ENCODE measurements at regions not wholly inside any gene's neighbourhood (a gene's known extent, or its start where the extent isn't known, plus 50 kb on each side); places are given as distances from the start of the nearest gene placed in this dataset.
A peak's percentile ranks its signal among the peaks of the same experiment; 100 is the strongest.

GRCh38 chr2:223414646-223415045 lies 187.5 kb downstream of the SCG2 start:
- ATAC-seq (ENCODE audit: insufficient number of reproducible peaks, low FRiP score, low read depth) (peak; percentile 32), DNase-seq (ENCODE audit: low spot score) (peak; percentile 6)
- H3K36me3 ChIP-seq, result no peaks in the 10 kb centered on the region
- TF ChIP-seq CTCF (IDR thresholded peaks at IDR 0.05), result no peak
- no peaks in the 10 kb centered on the region for H3K27me3 ChIP-seq (replicated peaks; ENCODE audit: insufficient read depth)
- peak overlapping the region; percentile 10 to 58 for H3K27ac ChIP-seq
- H3K9me3 ChIP-seq, result no peaks in the 10 kb centered on the region
- peaks cover 7 to 53% of the 10 kb centered on the region in 2 donors for H3K4me1 ChIP-seq (ENCODE audit: control insufficient read depth in 1 of 2, low read depth in 2 of 2)
- H3K4me3 ChIP-seq, result no peak overlapping the region

- H3K27me3 ChIP-seq (replicated peaks; ENCODE audit: insufficient read depth), result no peaks in the 10 kb centered on the region
- DNase-seq (ENCODE audit: low spot score), result no peak
- TF ChIP-seq CTCF (IDR thresholded peaks at IDR 0.05), result no peak
- H3K27ac ChIP-seq, result peak overlapping the region; percentile 10 to 58
- H3K4me3 ChIP-seq, result no peak overlapping the region
- H3K9me3 ChIP-seq, result no peaks in the 10 kb centered on the region
- no peak for ATAC-seq (ENCODE audit: insufficient number of reproducible peaks, low FRiP score, low read depth)
- H3K36me3 ChIP-seq, result no peaks in the 10 kb centered on the region
- H3K4me1 ChIP-seq (ENCODE audit: control insufficient read depth in 1 of 2, low read depth in 2 of 2), result peaks cover 7 to 53% of the 10 kb centered on the region in 2 donors
Measured at GRCh38 chr2:223415071-223415470, 187.1 kb downstream of the SCG2 start.

- TF ChIP-seq CTCF (IDR thresholded peaks at IDR 0.05), result no peak
- Histone ChIP-seq H3K9me3 (no peaks in the 10 kb centered on the region), H3K27ac (peak overlapping the region; percentile 23 to 61), H3K4me3 (no peak overlapping the region), H3K4me1 (ENCODE audit: control insufficient read depth in 1 of 2, low read depth in 2 of 2) (peaks cover 7 to 53% of the 10 kb centered on the region in 2 donors), H3K36me3 (no peaks in the 10 kb centered on the region), H3K27me3 (replicated peaks; ENCODE audit: insufficient read depth) (no peaks in the 10 kb centered on the region)
- ATAC-seq (ENCODE audit: insufficient number of reproducible peaks, low FRiP score, low read depth) (no peak), DNase-seq (ENCODE audit: low spot score) (no peak)
Measured at GRCh38 chr2:223416815-223417610, 185.1 kb downstream of the SCG2 start.

- Histone ChIP-seq H3K4me1 (ENCODE audit: control insufficient read depth in 1 of 2, low read depth in 2 of 2) (peaks cover 7 to 53% of the 10 kb centered on the region in 2 donors), H3K27me3 (replicated peaks; ENCODE audit: insufficient read depth) (no peaks in the 10 kb centered on the region), H3K36me3 (no peaks in the 10 kb centered on the region), H3K27ac (peak overlapping the region in 1 of 2 donors; percentile 9), H3K4me3 (no peak overlapping the region), H3K9me3 (no peaks in the 10 kb centered on the region)
- no peak for ATAC-seq (ENCODE audit: insufficient number of reproducible peaks, low FRiP score, low read depth)
- no peak for DNase-seq (ENCODE audit: low spot score)
- no peak for TF ChIP-seq CTCF (IDR thresholded peaks at IDR 0.05)
Measured at GRCh38 chr2:223418131-223418530, 184.0 kb downstream of the SCG2 start.

GRCh38 chr2:223418604-223419199 lies 183.5 kb downstream of the SCG2 start:
- H3K27ac ChIP-seq, result peak overlapping the region in 1 of 2 donors; percentile 9
- ATAC-seq (ENCODE audit: insufficient number of reproducible peaks, low FRiP score, low read depth), result no peak

More at GRCh38 chr2:223418604-223419199, 183.5 kb downstream of the SCG2 start:
- TF ChIP-seq CTCF (IDR thresholded peaks at IDR 0.05), result no peak
- Histone ChIP-seq H3K4me3 (no peak overlapping the region), H3K4me1 (ENCODE audit: control insufficient read depth in 1 of 2, low read depth in 2 of 2) (peaks cover 7 to 48% of the 10 kb centered on the region in 2 donors), H3K27me3 (replicated peaks; ENCODE audit: insufficient read depth) (no peaks in the 10 kb centered on the region), H3K36me3 (no peaks in the 10 kb centered on the region), H3K9me3 (no peaks in the 10 kb centered on the region)
- DNase-seq (ENCODE audit: low spot score), result no peak

Measured in thoracic aorta (tissue), 2 donors.